ENCODE measurements at regions not wholly inside any gene's neighbourhood (a gene's known extent, or its start where the extent isn't known, plus 50 kb on each side); places are given as distances from the start of the nearest gene placed in this dataset.

GRCh38 chr5:62825623-62826220 is 247.1 kb downstream of the LRRC70 start:
- TF ChIP-seq CTCF (conservative IDR thresholded peaks at IDR 0.05; ENCODE audit: low read length) (no peak), EZH2phosphoT487 (IDR thresholded peaks at IDR 0.05; ENCODE audit: borderline replicate concordance, low read depth, low read length) (no peak)
